Heart left ventricle (tissue), 16 donors: ENCODE measurements at regions not wholly inside any gene's neighbourhood (a gene's known extent, or its start where the extent isn't known, plus 50 kb on each side); places are given as distances from the start of the nearest gene placed in this dataset.
"Not testable (repeated sequence)": the region's sequence is repeated elsewhere in the genome, so short reads cannot be mapped to it uniquely, and the experiment has no call there.

Source experiments
- ATAC-seq, 4 donors: fragments of 200-7000 bp; cut with Tn5 transposase; one replicate each; pipeline ENCODE4 v1.9.1; 2020 to 2022; ENCODE audit warnings: moderate library complexity in 4 of 4, mild to moderate bottlenecking in 3 of 4, moderate number of reproducible peaks in 1 of 4
- DNase-seq, 5 donors: peaks; one replicate each; pipeline ENCODE4 v3.0.0-alpha.2; 2020
- H3K27ac ChIP-seq, 12 donors: fragments of 200-600 bp; sonication (generic) in 4 of 12; one replicate each; pipeline versions ENCODE4 v1.5.0 to v1.8.0; 2016 to 2022; ENCODE audit warnings: mild to moderate bottlenecking in 2 of 12
- H3K27me3 ChIP-seq, 9 donors: fragments of 200-600 bp; sonication (generic) in 2 of 9; one replicate each; pipeline versions ENCODE4 v1.5.1 to v1.8.0; 2016 to 2022; ENCODE audit warnings: mild to moderate bottlenecking in 3 of 9
- H3K36me3 ChIP-seq, 9 donors: fragments of 200-600 bp; sonication (generic) in 2 of 9; one replicate each; pipeline versions ENCODE4 v1.5.0 to v1.8.0; 2018 to 2022; ENCODE audit warnings: mild to moderate bottlenecking in 2 of 9
- H3K4me1 ChIP-seq, 12 donors: fragments of 200-600 bp; sonication (generic) in 4 of 12; one replicate each; pipeline versions ENCODE4 v1.5.0 to v1.8.0; 2016 to 2022; ENCODE audit warnings: mild to moderate bottlenecking in 3 of 12
- H3K4me3 ChIP-seq, 12 donors: fragments of 200-600 bp; sonication (generic) in 4 of 12; one replicate each; pipeline versions ENCODE4 v1.5.0 to v1.8.0; 2017 to 2022; ENCODE audit warnings: mild to moderate bottlenecking in 9 of 12, moderate library complexity in 4 of 12
- H3K9me3 ChIP-seq, 12 donors: fragments of 200-600 bp; sonication (generic) in 4 of 12; one replicate each; pipeline versions ENCODE4 v1.5.0 to v1.8.0; 2016 to 2022; ENCODE audit warnings: mild to moderate bottlenecking in 1 of 12
- CTCF ChIP-seq, 12 donors: fragments of 200-600 bp; sonication (generic) in 4 of 12; IDR thresholded peaks; one replicate each; pipeline versions ENCODE4 v1.5.0 to v1.8.0; 2018 to 2022; ENCODE audit warnings: antibody characterized with exemption in 12 of 12, mild to moderate bottlenecking in 5 of 12
- POLR2A ChIP-seq, 2 donors: fragments of 450-650 bp; IDR thresholded peaks; one replicate each; pipeline ENCODE4 v1.6.1; 2017; ENCODE audit warnings: antibody characterized with exemption in 2 of 2, mild to moderate bottlenecking in 2 of 2, moderate library complexity in 2 of 2
- WGBS, 4 donors: extraction: QIAGEN DNeasy Blood & Tissue Kit in 2 of 4; methylation state at CpG; one replicate each; pipeline versions ENCODE4 v1.1.5 to v1.1.7; 2013 to 2018; 5-methylcytosine and 5-hydroxymethylcytosine counted together
- intact Hi-C, 10 donors: fragments of 100-400 bp; cut with DNase I; formaldehyde crosslinking; loops; one replicate each; pipeline versions ENCODE4 v1.11.1 to v1.14.2; 2022
- donor health status: ischemic (EF 13 %, LVEDD 7.1; RV severe dilation, severe dysfunction).
- donor health status: healthy with polysubstance abuse.
- donor health status: DM: no; HTN: yes; CAD: no.
- donor health status: DM: no; HTN: no; CAD: no.
- donor health status: ischemic (EF 25% LVEDD 6.9; RV normal size, moderate dysfunction).
- donor health status: ischemic (EF 25% LVEDD 5.7; RV mildly dilated, moderate dysfunction).
- donor health status: healthy.
- donor health status: DM: yes; HTN: yes; CAD: no.
- donor health status: ischemic (EF 35%, LVEDD 5.7; RV mildly dilated, moderate dysfunction).
- donor health status: nonischemic (EF 11% LVEDD 7.7; RV severe dilation, severe dysfunction).
- donor health status: DM: yes; HTN: yes; CAD: no.
- donor health status: PGD.
- donor health status: ischemic (EF 29% LVEDD 5.4; RV normal size, mild dysfunction).
- donor health status: nonischemic (EF 23%, LVEDD 6.1; RV moderate dilation, normal function).

DNA sequence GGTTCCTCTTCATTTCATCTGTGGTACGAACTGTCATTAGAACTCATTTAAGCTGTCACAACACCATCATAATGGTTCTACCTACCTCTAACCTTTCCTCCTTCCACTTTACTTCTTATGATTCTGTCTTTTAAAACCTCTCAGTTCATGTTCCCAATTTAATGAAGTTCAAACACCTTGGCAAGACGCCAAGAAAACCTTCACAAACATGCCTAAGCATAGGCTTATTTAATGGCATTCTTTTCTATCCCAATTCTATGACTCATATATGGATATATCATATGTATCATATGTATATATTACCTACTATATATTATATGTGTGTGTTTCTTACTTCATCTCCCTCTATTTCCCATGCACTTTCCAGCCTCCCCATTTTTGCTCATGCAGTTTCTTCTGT, 283.4 kb upstream of the TBX18 start:
- no peak overlapping the region for H3K4me3 ChIP-seq
- no peak for DNase-seq
- no peak for ATAC-seq
- no peak overlapping the region for H3K27ac ChIP-seq
- H3K36me3 ChIP-seq = no peaks in the 10 kb centered on the region
- intact Hi-C loops = no loop called here
- no peak for TF ChIP-seq POLR2A (IDR thresholded peaks at IDR 0.05)
- TF ChIP-seq CTCF (IDR thresholded peaks at IDR 0.05) = no peak
- WGBS, 4 donors = 56 to 63% (median 60%) methylated on average over 2 of the region's 2 CpGs
- no peaks in the 10 kb centered on the region for H3K27me3 ChIP-seq
- H3K4me1 ChIP-seq = no peaks in the 10 kb centered on the region
- H3K9me3 ChIP-seq = peaks cover 0 to 4% (median 0%) of the 10 kb centered on the region in 12 donors

DNA sequence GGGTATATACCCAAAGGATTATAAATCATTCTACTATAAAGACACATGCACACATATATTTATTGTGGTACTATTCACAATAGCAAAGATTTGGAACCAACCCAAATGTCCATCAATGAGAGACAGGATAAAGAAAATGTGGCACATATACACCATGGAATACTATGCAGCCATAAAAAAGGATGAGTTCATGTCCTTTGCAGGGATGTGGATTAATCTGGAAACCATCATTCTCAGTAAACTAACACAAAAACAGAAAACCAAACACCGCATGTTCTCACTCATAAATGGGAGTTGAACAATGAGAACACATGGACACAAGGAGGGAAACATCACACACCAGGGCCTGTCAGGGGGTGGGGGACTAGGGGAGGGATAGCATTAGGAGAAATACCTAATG, 281.4 kb upstream of the TBX18 start:
- ATAC-seq = not testable (repeated sequence)

GRCh38 chr6:85044361-85044760, 280.0 kb upstream of the TBX18 start:
- H3K27ac ChIP-seq = no peak overlapping the region
- DNase-seq = no peak
- no peaks in the 10 kb centered on the region for H3K4me1 ChIP-seq
- no peaks in the 10 kb centered on the region for H3K27me3 ChIP-seq
- 53 to 59% (median 53%) methylated on average over 2 of the region's 2 CpGs for WGBS, 4 donors
- no peak for ATAC-seq
- H3K9me3 ChIP-seq = peaks cover 0 to 4% (median 0%) of the 10 kb centered on the region in 12 donors
- no peaks in the 10 kb centered on the region for H3K36me3 ChIP-seq
- TF ChIP-seq POLR2A (IDR thresholded peaks at IDR 0.05) (no peak), CTCF (IDR thresholded peaks at IDR 0.05) (no peak)
- intact Hi-C loops = no loop called here
- H3K4me3 ChIP-seq = no peak overlapping the region

More for the DNA sequence above, 281.4 kb upstream of the TBX18 start:
- DNase-seq, H3K36me3 ChIP-seq, intact Hi-C loops, H3K4me3 ChIP-seq, H3K27ac ChIP-seq, H3K4me1 ChIP-seq, H3K27me3 ChIP-seq, H3K9me3 ChIP-seq: not testable (repeated sequence)
- 82 to 100% (median 98%) methylated on average over 1 of the region's 1 CpG for WGBS, 4 donors

- no peaks in the 10 kb centered on the region for H3K36me3 ChIP-seq
- no peak overlapping the region for H3K27ac ChIP-seq
- no peak overlapping the region for H3K4me3 ChIP-seq
- ATAC-seq (no peak), DNase-seq (no peak)
- no peak for TF ChIP-seq CTCF (IDR thresholded peaks at IDR 0.05)
- TF ChIP-seq POLR2A (IDR thresholded peaks at IDR 0.05) = no peak
- peaks cover 0 to 4% (median 0%) of the 10 kb centered on the region in 12 donors for H3K9me3 ChIP-seq
- no peaks in the 10 kb centered on the region for H3K4me1 ChIP-seq
- intact Hi-C loops = no loop called here
- no peaks in the 10 kb centered on the region for H3K27me3 ChIP-seq
Observed at GRCh38 chr6:85041376-85041775, 277.0 kb upstream of the TBX18 start.

GRCh38 chr6:85037221-85037620, 272.8 kb upstream of the TBX18 start:
- peaks cover 0 to 20% (median 8%) of the 10 kb centered on the region in 12 donors for H3K9me3 ChIP-seq
- TF ChIP-seq POLR2A (IDR thresholded peaks at IDR 0.05) (no peak), CTCF (IDR thresholded peaks at IDR 0.05) (no peak)
- no peak overlapping the region for H3K4me3 ChIP-seq
- H3K27me3 ChIP-seq = no peaks in the 10 kb centered on the region
- 75 to 81% (median 78%) methylated on average over 4 of the region's 4 CpGs for WGBS, 4 donors
- H3K27ac ChIP-seq = no peak overlapping the region
- H3K36me3 ChIP-seq = no peaks in the 10 kb centered on the region
- intact Hi-C loops = no loop called here
- no peaks in the 10 kb centered on the region for H3K4me1 ChIP-seq
- no peak for DNase-seq
- no peak for ATAC-seq
